C4-2B (cell line): ENCODE measurements at regions not wholly inside any gene's neighbourhood (a gene's known extent, or its start where the extent isn't known, plus 50 kb on each side); places are given as distances from the start of the nearest gene placed in this dataset.
"Not testable (repeated sequence)": the region's sequence is repeated elsewhere in the genome, so short reads cannot be mapped to it uniquely, and the experiment has no call there.

Experiments used
- H3K27ac ChIP-seq: fragments of 450-650 bp; 2 replicates; pipeline ENCODE4 v1.5.1; 2017
- CTCF ChIP-seq: fragments of 450-650 bp; conservative IDR thresholded peaks from 2 replicates; pipeline ENCODE4 v1.5.1; 2017; ENCODE audit warnings: mild to moderate bottlenecking
- ZFX ChIP-seq: fragments of 450-650 bp; IDR thresholded peaks from 2 replicates; pipeline ENCODE4 v1.6.1; 2017

GRCh38 chr7:110507369-110507768 is 583.6 kb upstream of the LRRN3 start:
- no peak for TF ChIP-seq ZFX
- TF ChIP-seq CTCF = no peak
- no peak overlapping the region for H3K27ac ChIP-seq

- no peak for TF ChIP-seq ZFX
- no peak for TF ChIP-seq CTCF
- no peak overlapping the region for H3K27ac ChIP-seq
Measured at GRCh38 chr7:110507832-110508231, 583.1 kb upstream of the LRRN3 start.

GRCh38 chr7:110514975-110515551 is 575.9 kb upstream of the LRRN3 start:
- H3K27ac ChIP-seq = not testable (repeated sequence)

GRCh38 chr7:110519851-110520250 is 571.1 kb upstream of the LRRN3 start:
- H3K27ac ChIP-seq = no peak overlapping the region
- TF ChIP-seq ZFX (no peak), CTCF (no peak)

GRCh38 chr7:110521357-110521911 is 569.5 kb upstream of the LRRN3 start:
- TF ChIP-seq CTCF = no peak
- no peak overlapping the region for H3K27ac ChIP-seq

GRCh38 chr7:110522061-110522760 is 568.7 kb upstream of the LRRN3 start:
- TF ChIP-seq CTCF (no peak), ZFX (no peak)
- no peak overlapping the region for H3K27ac ChIP-seq

- TF ChIP-seq ZFX (no peak), CTCF (no peak)
- H3K27ac ChIP-seq = no peak overlapping the region
Measured at GRCh38 chr7:110522761-110523200, 568.1 kb upstream of the LRRN3 start.
